ENCODE measurements at regions not wholly inside any gene's neighbourhood (a gene's known extent, or its start where the extent isn't known, plus 50 kb on each side); places are given as distances from the start of the nearest gene placed in this dataset.

- DNase-seq (ENCODE audit: low spot score) = no peak
- no peak overlapping the region for H3K27ac Mint-ChIP-seq (ENCODE audit: unreplicated experiment)
- peaks cover 3% of the 10 kb centered on the region for H3K9me3 Mint-ChIP-seq (ENCODE audit: low read depth)
- no peaks in the 10 kb centered on the region for H3K27me3 Mint-ChIP-seq (ENCODE audit: low read depth)
- no peaks in the 10 kb centered on the region for H3K36me3 Mint-ChIP-seq (ENCODE audit: low read depth)
- no peak for TF ChIP-seq CTCF (IDR thresholded peaks at IDR 0.05)
- H3K4me1 Mint-ChIP-seq (ENCODE audit: low read depth) = peaks cover 5% of the 10 kb centered on the region
- no peak overlapping the region for H3K4me3 Mint-ChIP-seq (ENCODE audit: unreplicated experiment)
These were observed 165.0 kb upstream of the CCDC68 start for GRCh38 chr18:55124078-55124763.

- Mint-ChIP-seq H3K27ac (ENCODE audit: unreplicated experiment) (no peak overlapping the region), H3K36me3 (ENCODE audit: low read depth) (no peaks in the 10 kb centered on the region), H3K4me3 (ENCODE audit: unreplicated experiment) (no peak overlapping the region), H3K27me3 (ENCODE audit: low read depth) (no peaks in the 10 kb centered on the region), H3K9me3 (ENCODE audit: low read depth) (peaks cover 3% of the 10 kb centered on the region), H3K4me1 (ENCODE audit: low read depth) (peaks cover 5% of the 10 kb centered on the region)
- DNase-seq (ENCODE audit: low spot score) = no peak
- no peak for TF ChIP-seq CTCF (IDR thresholded peaks at IDR 0.05)
These were observed 164.1 kb upstream of the CCDC68 start for GRCh38 chr18:55123361-55123760.

GRCh38 chr18:55121397-55122170 lies 162.3 kb upstream of the CCDC68 start:
- DNase-seq (ENCODE audit: low spot score) = no peak
- Mint-ChIP-seq H3K27me3 (ENCODE audit: low read depth) (no peaks in the 10 kb centered on the region), H3K36me3 (ENCODE audit: low read depth) (no peaks in the 10 kb centered on the region), H3K27ac (ENCODE audit: unreplicated experiment) (no peak overlapping the region), H3K4me3 (ENCODE audit: unreplicated experiment) (no peak overlapping the region), H3K9me3 (ENCODE audit: low read depth) (peaks cover 3% of the 10 kb centered on the region), H3K4me1 (ENCODE audit: low read depth) (peaks cover 5% of the 10 kb centered on the region)
- no peak for TF ChIP-seq CTCF (IDR thresholded peaks at IDR 0.05)

GRCh38 chr18:55120896-55121295 lies 161.6 kb upstream of the CCDC68 start:
- DNase-seq (ENCODE audit: low spot score) = no peak
- Mint-ChIP-seq H3K4me1 (ENCODE audit: low read depth) (peaks cover 5% of the 10 kb centered on the region), H3K27me3 (ENCODE audit: low read depth) (no peaks in the 10 kb centered on the region), H3K9me3 (ENCODE audit: low read depth) (peaks cover 3% of the 10 kb centered on the region), H3K4me3 (ENCODE audit: unreplicated experiment) (no peak overlapping the region), H3K27ac (ENCODE audit: unreplicated experiment) (no peak overlapping the region), H3K36me3 (ENCODE audit: low read depth) (no peaks in the 10 kb centered on the region)
- TF ChIP-seq CTCF (IDR thresholded peaks at IDR 0.05) = no peak

GRCh38 chr18:55119434-55119833 lies 160.2 kb upstream of the CCDC68 start:
- Mint-ChIP-seq H3K4me3 (ENCODE audit: unreplicated experiment) (no peak overlapping the region), H3K9me3 (ENCODE audit: low read depth) (peaks cover 3% of the 10 kb centered on the region), H3K4me1 (ENCODE audit: low read depth) (peaks cover 5% of the 10 kb centered on the region), H3K27ac (ENCODE audit: unreplicated experiment) (no peak overlapping the region), H3K36me3 (ENCODE audit: low read depth) (no peaks in the 10 kb centered on the region), H3K27me3 (ENCODE audit: low read depth) (no peaks in the 10 kb centered on the region)
- no peak for DNase-seq (ENCODE audit: low spot score)
- TF ChIP-seq CTCF (IDR thresholded peaks at IDR 0.05) = no peak
